ENCODE measurements at regions not wholly inside any gene's neighbourhood (a gene's known extent, or its start where the extent isn't known, plus 50 kb on each side); places are given as distances from the start of the nearest gene placed in this dataset.

DNA sequence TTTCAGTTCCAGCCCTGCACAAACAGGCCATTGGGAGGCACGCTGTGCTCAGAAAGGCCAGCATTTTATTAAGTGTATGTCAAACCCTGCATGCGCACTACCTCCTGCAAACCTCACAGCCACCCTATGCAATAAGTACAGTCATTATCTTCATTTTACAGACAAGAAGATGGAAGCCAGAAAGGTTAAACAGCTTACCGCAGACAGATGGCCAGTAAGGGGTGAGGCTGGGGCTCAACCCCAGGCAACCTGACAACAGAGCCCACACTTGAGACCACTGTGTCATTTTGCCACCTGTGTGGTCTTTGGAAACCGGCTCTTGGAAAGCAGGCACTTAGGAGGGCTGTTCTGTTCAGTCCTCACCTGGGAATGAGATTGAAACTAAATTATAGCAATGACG is 142.3 kb downstream of the NXPE2 start:
- 67 to 84% methylated on average over 5 of the region's 5 CpGs for WGBS, 2 donors
- DNase-seq = no peak
- TF ChIP-seq EP300 (IDR thresholded peaks at IDR 0.05) = no peak
- TF ChIP-seq, protein P1, sequence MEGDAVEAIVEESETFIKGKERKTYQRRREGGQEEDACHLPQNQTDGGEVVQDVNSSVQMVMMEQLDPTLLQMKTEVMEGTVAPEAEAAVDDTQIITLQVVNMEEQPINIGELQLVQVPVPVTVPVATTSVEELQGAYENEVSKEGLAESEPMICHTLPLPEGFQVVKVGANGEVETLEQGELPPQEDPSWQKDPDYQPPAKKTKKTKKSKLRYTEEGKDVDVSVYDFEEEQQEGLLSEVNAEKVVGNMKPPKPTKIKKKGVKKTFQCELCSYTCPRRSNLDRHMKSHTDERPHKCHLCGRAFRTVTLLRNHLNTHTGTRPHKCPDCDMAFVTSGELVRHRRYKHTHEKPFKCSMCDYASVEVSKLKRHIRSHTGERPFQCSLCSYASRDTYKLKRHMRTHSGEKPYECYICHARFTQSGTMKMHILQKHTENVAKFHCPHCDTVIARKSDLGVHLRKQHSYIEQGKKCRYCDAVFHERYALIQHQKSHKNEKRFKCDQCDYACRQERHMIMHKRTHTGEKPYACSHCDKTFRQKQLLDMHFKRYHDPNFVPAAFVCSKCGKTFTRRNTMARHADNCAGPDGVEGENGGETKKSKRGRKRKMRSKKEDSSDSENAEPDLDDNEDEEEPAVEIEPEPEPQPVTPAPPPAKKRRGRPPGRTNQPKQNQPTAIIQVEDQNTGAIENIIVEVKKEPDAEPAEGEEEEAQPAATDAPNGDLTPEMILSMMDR (IDR thresholded peaks at IDR 0.05) = no peak
- no peak for TF ChIP-seq POLR2A (IDR thresholded peaks at IDR 0.05)
- TF ChIP-seq POLR2AphosphoS5 (IDR thresholded peaks at IDR 0.05) = no peak
- H3K4me1 ChIP-seq = no peaks in the 10 kb centered on the region
- no peaks in the 10 kb centered on the region for H3K36me3 ChIP-seq
- peaks cover 0 to 4% (median 0%) of the 10 kb centered on the region in 4 donors for H3K9me3 ChIP-seq
- intact Hi-C loops (cut with DNase I) = no loop called here
- H3K27me3 ChIP-seq = peaks cover 0 to 7% (median 0%) of the 10 kb centered on the region in 3 donors
- H3K27ac ChIP-seq = no peak overlapping the region
- no peak overlapping the region for H3K4me3 ChIP-seq

DNA sequence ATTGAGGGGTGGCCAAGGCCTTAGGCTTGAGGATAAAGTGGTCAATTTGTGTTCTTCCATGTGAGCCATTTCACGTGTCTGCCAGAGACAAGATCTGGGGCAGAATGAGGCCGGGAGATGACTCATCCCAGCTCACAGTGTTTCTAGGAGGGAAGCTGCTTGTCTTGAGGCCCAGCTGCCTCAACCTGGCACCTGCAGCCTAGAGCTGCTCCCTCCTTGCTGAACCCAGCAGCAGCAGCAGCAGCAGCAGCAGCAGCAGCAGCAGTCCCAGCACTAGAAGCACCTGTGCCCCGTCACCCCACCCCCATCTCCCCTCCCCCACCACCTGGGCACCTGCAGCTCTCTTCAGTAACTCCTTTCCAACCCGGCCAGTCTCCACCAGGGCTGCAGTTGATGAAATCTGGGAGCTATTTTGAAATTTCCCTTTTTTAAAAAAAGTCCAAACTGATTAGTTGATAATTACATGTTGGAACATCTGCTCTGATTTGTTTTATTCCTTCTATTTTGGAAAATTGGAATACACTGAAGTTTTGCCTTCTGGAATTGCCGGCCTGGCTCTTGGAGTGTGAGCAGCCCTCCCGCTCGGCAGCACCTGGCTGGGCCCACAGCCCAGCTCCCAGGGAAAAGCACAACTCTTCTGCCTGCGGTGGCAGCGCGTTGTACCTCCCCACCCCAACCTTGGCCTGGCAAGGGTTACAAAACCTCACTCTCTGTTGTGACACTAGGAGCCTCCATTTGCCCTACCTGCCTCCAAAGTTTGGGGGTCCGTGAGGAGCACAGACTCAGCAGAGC is 143.5 kb downstream of the NXPE2 start:
- no peak overlapping the region for H3K27ac ChIP-seq
- no peaks in the 10 kb centered on the region for H3K36me3 ChIP-seq
- WGBS, 2 donors = 75 to 84% methylated on average over 11 of the region's 11 CpGs
- TF ChIP-seq POLR2AphosphoS5 (IDR thresholded peaks at IDR 0.05) = no peak
- TF ChIP-seq POLR2A (IDR thresholded peaks at IDR 0.05) = no peak
- no peak for TF ChIP-seq EP300 (IDR thresholded peaks at IDR 0.05)
- TF ChIP-seq, protein P1 (IDR thresholded peaks at IDR 0.05) = no peak
- H3K9me3 ChIP-seq = peaks cover 0 to 4% (median 0%) of the 10 kb centered on the region in 4 donors
- no peak overlapping the region for H3K4me3 ChIP-seq
- peaks cover 0 to 7% (median 0%) of the 10 kb centered on the region in 3 donors for H3K27me3 ChIP-seq
- no peaks in the 10 kb centered on the region for H3K4me1 ChIP-seq
- no peak for DNase-seq
- intact Hi-C loops (cut with DNase I) = no loop called here

DNA sequence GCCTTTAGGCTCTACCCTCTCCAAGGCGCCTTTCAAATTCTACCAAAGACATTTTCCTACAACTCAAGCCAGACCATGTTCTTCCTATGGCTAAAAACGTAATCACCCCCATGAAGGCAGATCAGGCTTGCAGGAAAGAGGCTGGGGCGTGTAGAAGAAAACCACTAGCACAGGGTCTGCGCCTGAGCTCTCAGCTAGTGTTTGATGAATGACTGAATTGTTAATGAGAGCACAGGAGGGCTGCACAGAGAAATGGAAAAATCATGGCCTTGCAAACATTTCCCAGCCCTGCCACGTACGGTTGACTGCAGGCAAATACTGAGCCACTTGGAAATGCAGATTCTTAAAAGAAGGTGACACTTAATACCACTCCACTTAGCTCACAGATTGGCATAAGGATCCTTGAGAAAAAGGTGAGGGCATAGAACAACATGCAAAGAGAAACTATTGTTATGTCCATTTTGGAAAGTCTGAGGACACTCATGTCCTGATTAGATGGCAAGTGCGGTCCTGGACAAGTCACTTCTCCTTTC is 148.6 kb downstream of the NXPE2 start:
- Histone ChIP-seq H3K9me3 (peaks cover 0 to 4% (median 0%) of the 10 kb centered on the region in 4 donors), H3K4me3 (no peak overlapping the region), H3K27ac (no peak overlapping the region), H3K4me1 (no peaks in the 10 kb centered on the region), H3K36me3 (no peaks in the 10 kb centered on the region), H3K27me3 (no peaks in the 10 kb centered on the region)
- no peak for DNase-seq
- intact Hi-C loops (cut with DNase I) = no loop called here
- TF ChIP-seq, protein P1 (IDR thresholded peaks at IDR 0.05) = no peak
- TF ChIP-seq EP300 (IDR thresholded peaks at IDR 0.05) (no peak), POLR2A (IDR thresholded peaks at IDR 0.05) (no peak), POLR2AphosphoS5 (IDR thresholded peaks at IDR 0.05) (no peak)
- WGBS, 2 donors = 85 to 89% methylated on average over 7 of the region's 7 CpGs

DNA sequence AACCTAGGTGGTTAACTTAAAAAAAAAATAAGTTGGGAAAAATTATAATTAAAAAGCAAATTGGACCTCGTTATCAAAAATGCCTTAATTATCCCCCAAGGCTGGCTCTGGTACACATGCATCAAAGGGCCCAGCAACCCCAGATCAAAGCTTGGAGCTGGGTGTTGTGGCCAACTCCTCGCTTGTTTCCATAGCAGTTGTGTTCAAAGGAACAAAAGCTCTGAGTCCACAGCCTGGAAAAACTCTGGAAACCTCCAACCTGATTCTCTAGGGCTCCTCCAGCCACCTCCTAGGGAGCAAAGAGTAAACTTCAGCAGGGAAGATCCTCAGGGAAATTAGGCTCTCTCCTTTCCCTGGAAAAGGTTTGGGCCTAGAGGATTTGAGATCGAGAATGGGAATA is 149.4 kb downstream of the NXPE2 start:
- DNase-seq = no peak
- Histone ChIP-seq H3K4me1 (no peaks in the 10 kb centered on the region), H3K27me3 (no peaks in the 10 kb centered on the region), H3K36me3 (no peaks in the 10 kb centered on the region), H3K9me3 (peaks cover 0 to 4% (median 0%) of the 10 kb centered on the region in 4 donors), H3K27ac (no peak overlapping the region), H3K4me3 (no peak overlapping the region)
- no peak for TF ChIP-seq EP300 (IDR thresholded peaks at IDR 0.05)
- WGBS, 2 donors = 82 to 85% methylated on average over 3 of the region's 3 CpGs
- intact Hi-C loops (cut with DNase I) = no loop called here

DNA sequence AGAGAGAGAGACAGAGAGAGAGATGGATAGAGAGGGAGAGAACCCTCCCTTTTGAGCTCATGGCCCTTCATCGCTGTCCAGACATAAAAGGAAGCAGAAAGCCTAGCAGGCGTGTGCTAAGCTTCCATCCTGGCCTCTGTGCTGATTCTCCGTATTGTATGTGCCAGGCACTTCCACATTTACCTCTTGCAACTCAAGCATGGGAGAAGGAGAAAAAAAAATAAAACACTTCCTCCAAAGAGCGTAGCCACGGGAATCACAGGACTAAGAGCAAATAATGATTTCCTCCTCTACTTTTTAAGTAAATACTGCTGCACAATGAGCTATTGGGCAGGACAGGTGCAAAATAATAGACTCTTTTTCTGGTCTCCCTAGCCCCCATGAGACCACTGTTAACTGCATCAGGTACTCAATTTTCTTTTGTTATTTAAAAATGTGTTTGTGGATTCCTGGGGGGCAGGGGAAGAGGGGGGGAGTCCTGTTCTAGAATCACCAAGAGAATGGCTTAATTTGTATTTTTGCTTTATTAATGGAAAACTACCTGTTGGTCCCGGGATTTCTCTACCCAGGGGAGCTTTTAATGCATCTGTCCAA is 154.3 kb downstream of the NXPE2 start:
- intact Hi-C loops (cut with DNase I) = no loop called here
- Histone ChIP-seq H3K36me3 (no peaks in the 10 kb centered on the region), H3K9me3 (no peaks in the 10 kb centered on the region), H3K4me1 (no peaks in the 10 kb centered on the region), H3K27ac (no peak overlapping the region), H3K4me3 (no peak overlapping the region), H3K27me3 (no peaks in the 10 kb centered on the region)
- TF ChIP-seq, protein P1 (IDR thresholded peaks at IDR 0.05) = no peak
- TF ChIP-seq POLR2A (IDR thresholded peaks at IDR 0.05) = no peak
- TF ChIP-seq EP300 (IDR thresholded peaks at IDR 0.05) = no peak
- no peak for TF ChIP-seq POLR2AphosphoS5 (IDR thresholded peaks at IDR 0.05)
- 6 to 13% methylated on average over 6 of the region's 6 CpGs for WGBS, 2 donors
- no peak for DNase-seq
